H1 (cell line): ENCODE measurements at regions not wholly inside any gene's neighbourhood (a gene's known extent, or its start where the extent isn't known, plus 50 kb on each side); places are given as distances from the start of the nearest gene placed in this dataset.

ENCODE experiments used
- CTCF ChIA-PET: fragments of 300-600 bp; sonication (Branson Sonifier 250); formaldehyde crosslinking; loops from one replicate; lab custom pipeline; 2021; ENCODE audit not compliant: partially characterized antibody; lab: Charles Lee
- POLR2A ChIA-PET: fragments of 300-600 bp; sonication (Branson Sonifier 250); formaldehyde crosslinking; loops from one replicate; lab custom pipeline; 2021; ENCODE audit warnings: inconsistent platforms; ENCODE audit not compliant: partially characterized antibody; lab: Charles Lee
- DNase-seq, 2 experiments: peaks; one replicate each; pipeline versions ENCODE4 v3.0.0 to v3.0.0-alpha.2; 2010 to 2022; ENCODE audit warnings: low spot score in 2 of 2, low read depth in 1 of 2, mixed read lengths in 1 of 2
- FAIRE-seq: peaks from 2 replicates; lab custom pipeline; 2011; peaks lifted over from hg19 to GRCh38; lab: Jason Lieb, UNC
- H2AFZ ChIP-seq: 2 replicates; pipeline ENCODE4 v1.8.1; 2012; ENCODE audit warnings: low read length, inconsistent platforms
- H2AK5ac ChIP-seq: 2 replicates; pipeline ENCODE4 v1.6.1; 2013; ENCODE audit warnings: low read depth, low read length
- H2BK120ac ChIP-seq: replicated peaks from 2 replicates; pipeline ENCODE3; 2013; ENCODE audit warnings: low read depth, low read length, inconsistent platforms
- H2BK12ac ChIP-seq: 2 replicates; pipeline ENCODE4 v1.6.1; 2013; ENCODE audit warnings: low read depth, low read length
- H2BK15ac ChIP-seq: 2 replicates; pipeline ENCODE4 v1.6.1; 2013; ENCODE audit warnings: low read length
- H2BK20ac ChIP-seq: 2 replicates; pipeline ENCODE4 v1.6.1; 2013; ENCODE audit warnings: low read length
- H2BK5ac ChIP-seq: 2 replicates; pipeline ENCODE4 v1.6.1; 2013; ENCODE audit warnings: low read depth, low read length
- H3K14ac ChIP-seq: 2 replicates; pipeline ENCODE4 v1.6.1; 2013; ENCODE audit warnings: inconsistent platforms; ENCODE audit not compliant: insufficient read length
- H3K18ac ChIP-seq: 2 replicates; pipeline ENCODE4 v1.6.1; 2013; ENCODE audit warnings: low read length; ENCODE audit errors: extremely low read depth
- H3K23ac ChIP-seq: 2 replicates; pipeline ENCODE4 v1.6.1; 2013; ENCODE audit warnings: inconsistent platforms; ENCODE audit not compliant: insufficient read length
- H3K23me2 ChIP-seq: 2 replicates; pipeline ENCODE4 v1.6.1; 2013; ENCODE audit warnings: low read depth, low read length
- H3K27ac ChIP-seq: 2 replicates; pipeline ENCODE4 v1.6.1; 2011; ENCODE audit warnings: low read depth, low read length, inconsistent platforms
- H3K27me3 ChIP-seq, 4 experiments: replicated peaks in 1 of 4; 1 replicate in 1 of 4; 2 replicates in 3 of 4; pipeline versions ENCODE4 v1.6.1 to v1.8.1; 2011 to 2013; ENCODE audit warnings: low read length in 3 of 4, mild to moderate bottlenecking in 3 of 4, inconsistent platforms in 2 of 4, mixed read lengths in 2 of 4, moderate library complexity in 1 of 4; ENCODE audit not compliant: control insufficient read depth in 3 of 4, insufficient read depth in 3 of 4; ENCODE audit errors: extremely low read depth in 1 of 4
- H3K36me3 ChIP-seq, 4 experiments: 2 replicates each; pipeline versions ENCODE4 v1.6.1 to v1.8.1; 2011 to 2013; ENCODE audit warnings: mild to moderate bottlenecking in 4 of 4, low read length in 3 of 4, moderate library complexity in 2 of 4, control low read depth in 1 of 4, inconsistent platforms in 1 of 4; ENCODE audit not compliant: insufficient read depth in 4 of 4, control insufficient read depth in 2 of 4
- H3K4ac ChIP-seq: replicated peaks from 2 replicates; pipeline ENCODE3; 2013; ENCODE audit warnings: low read length, low read depth, mixed read lengths, inconsistent platforms; ENCODE audit not compliant: insufficient read length
- H3K4me1 ChIP-seq, 4 experiments: replicated peaks in 1 of 4; 1 replicate in 1 of 4; 2 replicates in 3 of 4; pipeline versions ENCODE4 v1.6.1 to v1.8.1; 2011 to 2013; ENCODE audit warnings: low read length in 3 of 4, inconsistent platforms in 2 of 4, mixed read lengths in 1 of 4; ENCODE audit not compliant: insufficient read depth in 4 of 4, control insufficient read depth in 3 of 4
- H3K4me2 ChIP-seq, 2 experiments: 2 replicates each; pipeline versions ENCODE4 v1.6.1 to v1.8.1; 2011 to 2013; ENCODE audit warnings: low read depth in 2 of 2, low read length in 2 of 2, control low read depth in 1 of 2, inconsistent platforms in 1 of 2, mild to moderate bottlenecking in 1 of 2; ENCODE audit not compliant: insufficient read depth in 1 of 2
- H3K4me3 ChIP-seq, 4 experiments: fragments of 200-600, 300-600 bp in 1 of 4; sonication (generic), shearing (Covaris generic), sonication (Bioruptor Twin) in 1 of 4; 2 replicates each; pipeline versions ENCODE4 v1.5.1 to v1.8.1; 2011 to 2016; ENCODE audit warnings: low read length in 4 of 4, low read depth in 3 of 4, control low read depth in 2 of 4, inconsistent platforms in 2 of 4, mild to moderate bottlenecking in 2 of 4, mixed read lengths in 1 of 4, moderate library complexity in 1 of 4; ENCODE audit not compliant: insufficient read depth in 2 of 4; ENCODE audit errors: extremely low read depth in 1 of 4
- H3K56ac ChIP-seq: replicated peaks from 2 replicates; pipeline ENCODE3; 2013; ENCODE audit warnings: low read depth, mild to moderate bottlenecking, mixed read lengths, low read length, inconsistent platforms; ENCODE audit not compliant: insufficient read length
- H3K79me1 ChIP-seq: 2 replicates; pipeline ENCODE4 v1.6.1; 2013; ENCODE audit warnings: low read depth, low read length, control low read depth
- H3K79me2 ChIP-seq, 2 experiments: 2 replicates each; pipeline versions ENCODE4 v1.6.1 to v1.8.1; 2012 to 2013; ENCODE audit warnings: low read length in 2 of 2, mild to moderate bottlenecking in 2 of 2, inconsistent platforms in 1 of 2; ENCODE audit not compliant: insufficient read depth in 2 of 2, control insufficient read depth in 1 of 2
- H3K9ac ChIP-seq, 4 experiments: replicated peaks in 1 of 4; 1 replicate in 1 of 4; 2 replicates in 3 of 4; pipeline versions ENCODE4 v1.6.1 to v1.8.1; 2011 to 2013; ENCODE audit warnings: low read depth in 3 of 4, low read length in 3 of 4, control low read depth in 2 of 4, mild to moderate bottlenecking in 2 of 4, moderate library complexity in 2 of 4, inconsistent platforms in 1 of 4; ENCODE audit errors: extremely low read depth in 1 of 4
- H3K9me3 ChIP-seq, 2 experiments: 2 replicates each; pipeline versions ENCODE4 v1.6.1 to v1.8.1; 2012 to 2013; ENCODE audit warnings: mild to moderate bottlenecking in 2 of 2, moderate library complexity in 2 of 2, control low read depth in 1 of 2, inconsistent platforms in 1 of 2, low read depth in 1 of 2, low read length in 1 of 2, mixed read lengths in 1 of 2; ENCODE audit not compliant: insufficient read depth in 2 of 2
- H4K20me1 ChIP-seq, 2 experiments: replicated peaks in 1 of 2; 2 replicates each; pipeline versions ENCODE3 to v1.8.1; 2011 to 2013; ENCODE audit warnings: inconsistent platforms in 2 of 2, low read length in 2 of 2, mild to moderate bottlenecking in 1 of 2; ENCODE audit not compliant: insufficient read depth in 2 of 2, control insufficient read depth in 1 of 2
- H4K5ac ChIP-seq: 2 replicates; pipeline ENCODE4 v1.6.1; 2013; ENCODE audit warnings: low read length, low read depth, mixed read lengths, inconsistent platforms; ENCODE audit not compliant: insufficient read length
- H4K8ac ChIP-seq: 2 replicates; pipeline ENCODE4 v1.8.0; 2013; ENCODE audit warnings: mild to moderate bottlenecking, moderate library complexity, low read length, inconsistent platforms; ENCODE audit not compliant: insufficient read depth; ENCODE audit errors: extremely low read depth
- H4K91ac ChIP-seq: replicated peaks from 2 replicates; pipeline ENCODE3; 2013; ENCODE audit warnings: low read length, mixed read lengths, inconsistent platforms; ENCODE audit not compliant: insufficient read length
- RAD21 ChIP-seq, 2 experiments: IDR thresholded peaks in 1 of 2; conservative IDR thresholded peaks in 1 of 2; 2 replicates each; pipeline ENCODE4 v1.6.1; 2011; ENCODE audit warnings: low read depth in 2 of 2, low read length in 2 of 2, improper control_type of control experiment in 1 of 2, inconsistent platforms in 1 of 2, mild to moderate bottlenecking in 1 of 2, moderate library complexity in 1 of 2
- WGBS, 2 experiments: shearing (Covaris generic) in 1 of 2; methylation state at CpG; one replicate each; pipeline versions ENCODE4 v1.1.6 to v1.1.7; 2013 to 2015; ENCODE audit warnings: low lambda C conversion rate in 2 of 2, mixed read lengths in 2 of 2, inconsistent platforms in 1 of 2, low coverage in 1 of 2, missing lambda C conversion rate in 1 of 2; ENCODE audit not compliant: insufficient replicate concordance in 2 of 2, insufficient coverage in 1 of 2, insufficient read length in 1 of 2; ENCODE audit errors: extremely low coverage in 1 of 2, missing lambda C conversion rate in 1 of 2; 5-methylcytosine and 5-hydroxymethylcytosine counted together

DNA sequence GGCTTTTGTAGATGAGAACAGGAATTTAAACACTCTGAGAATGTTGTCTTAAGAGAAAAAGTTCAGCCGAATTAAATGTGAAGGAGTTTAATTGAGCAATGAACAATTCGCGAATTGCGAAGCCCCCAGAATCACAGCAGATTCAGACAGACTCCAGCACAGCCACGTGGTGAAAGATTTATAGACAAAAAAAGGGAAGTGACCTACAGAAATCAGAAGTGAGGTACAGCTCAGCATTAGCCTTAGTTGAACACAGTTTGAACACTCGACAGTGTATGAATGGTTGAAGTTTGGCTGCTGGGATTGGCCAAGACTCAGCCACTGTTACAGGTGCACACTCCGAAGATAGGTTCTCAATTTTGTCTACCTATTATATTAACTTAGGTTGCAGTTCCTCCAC lies 264.0 kb upstream of the CHST9 start:
- Histone ChIP-seq H3K4me1 (peaks cover 0 to 5% (median 2%) of the 10 kb centered on the region in 4 experiments; a peak in 2 of 7 replicates), H3K27me3 (no peaks in the 10 kb centered on the region), H2AFZ (no peak overlapping the region), H4K8ac (no peak overlapping the region), H4K20me1 (no peaks in the 10 kb centered on the region), H4K5ac (no peak overlapping the region), H3K23me2 (no peaks in the 10 kb centered on the region), H2BK20ac (no peak overlapping the region), H3K79me2 (no peaks in the 10 kb centered on the region), H2BK5ac (no peak overlapping the region), H2BK120ac (no peak overlapping the region), H2BK15ac (no peak overlapping the region), H3K9ac (no peak overlapping the region), H2AK5ac (no peak overlapping the region), H3K27ac (no peak overlapping the region), H3K36me3 (no peaks in the 10 kb centered on the region), H3K4me2 (no peak overlapping the region), H3K9me3 (0 out of 4 replicates have a peak, but pooled peaks cover 0 to 2% of the 10 kb centered on the region in 2 experiments), H4K91ac (no peak overlapping the region), H3K4me3 (no peak overlapping the region), H2BK12ac (no peak overlapping the region), H3K18ac (no peak overlapping the region), H3K79me1 (no peaks in the 10 kb centered on the region), H3K14ac (no peak overlapping the region), H3K56ac (no peak overlapping the region), H3K4ac (no peak overlapping the region), H3K23ac (no peak overlapping the region)
- DNase-seq (no peak), FAIRE-seq (no peak)
- ChIA-PET POLR2A (no interaction called here), CTCF (interaction anchor here (0.6 to 0.7 kb wide), 2 partner anchors 314 to 319 kb away, joined by 3 read pairs; no protein-coding TSS in a partner anchor)
- 91% methylated on average over 7 of the region's 7 CpGs; no CpG with 5 or more reads in 1 of the 2 experiments for WGBS, 2 experiments
- no peak for TF ChIP-seq RAD21 (IDR thresholded peaks at IDR 0.05 in 1 of 2, conservative IDR thresholded peaks at IDR 0.05 in 1 of 2; ENCODE audit: low read depth in 2 of 2, low read length in 2 of 2)
